ENCODE measurements at regions not wholly inside any gene's neighbourhood (a gene's known extent, or its start where the extent isn't known, plus 50 kb on each side); places are given as distances from the start of the nearest gene placed in this dataset.

DNA sequence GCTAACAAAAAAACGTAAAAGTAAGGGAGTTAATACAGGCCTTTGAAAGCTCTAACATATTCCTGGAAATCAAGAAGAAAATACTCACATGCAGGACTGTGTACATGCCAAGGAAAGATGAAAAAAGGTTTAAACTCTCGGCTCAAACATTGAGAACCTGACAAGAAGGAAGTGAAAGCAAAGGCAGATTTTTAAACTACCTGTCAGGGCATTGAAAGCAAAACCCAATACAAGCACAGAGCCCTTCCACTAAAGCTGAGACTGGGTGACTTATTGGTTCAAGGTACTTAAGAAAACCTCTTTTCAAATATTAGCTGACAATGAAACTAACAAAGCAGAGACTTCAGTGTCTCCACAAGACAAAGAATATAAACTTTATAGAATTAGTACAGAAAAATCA lies 313.0 kb upstream of the GRID2 start:
- Histone ChIP-seq H2AFZ (ENCODE audit: insufficient read depth, low read depth, low read length, poor library complexity, severe bottlenecking) (no peak overlapping the region), H3K79me2 (ENCODE audit: insufficient read depth, low read length) (no peaks in the 10 kb centered on the region), H3K4me3 (replicated peaks in 1 of 3; ENCODE audit: low read depth in 2 of 3, low read length in 3 of 3) (no peak overlapping the region), H3K27ac (ENCODE audit: low read depth in 1 of 2, low read length in 2 of 2) (no peak overlapping the region), H3K27me3 (ENCODE audit: control insufficient read depth in 2 of 2, insufficient read depth in 2 of 2, low read length in 2 of 2) (no peaks in the 10 kb centered on the region), H4K20me1 (ENCODE audit: insufficient read depth, low read length) (no peaks in the 10 kb centered on the region), H3K9ac (ENCODE audit: insufficient read depth, low read length, poor library complexity, severe bottlenecking) (no peak overlapping the region), H3K4me2 (replicated peaks; ENCODE audit: extremely low read depth, low read length, poor library complexity, severe bottlenecking) (no peak overlapping the region), H3K4me1 (ENCODE audit: control insufficient read depth in 1 of 2, insufficient read depth in 2 of 2, low read length in 2 of 2) (no peaks in the 10 kb centered on the region), H3K9me3 (replicated peaks in 1 of 2; ENCODE audit: control insufficient read depth in 1 of 2, insufficient read depth in 1 of 2, low read length in 2 of 2) (peaks cover 0 to 7% of the 10 kb centered on the region in 2 donors), H3K36me3 (replicated peaks in 1 of 2; ENCODE audit: control insufficient read depth in 1 of 2, insufficient read depth in 2 of 2, low read length in 2 of 2) (no peaks in the 10 kb centered on the region)
- Mint-ChIP-seq H3K4me1 (no peaks in the 10 kb centered on the region), H3K4me3 (no peak overlapping the region), H3K9me3 (peaks cover 0 to 3% (median 2%) of the 10 kb centered on the region in 7 donors), H3K27ac (no peak overlapping the region), H3K36me3 (no peaks in the 10 kb centered on the region), H3K27me3 (ENCODE audit: low read depth in 3 of 3) (peaks cover 0 to 4% (median 0%) of the 10 kb centered on the region in 3 donors)
- intact Hi-C loops (cut with micrococcal nuclease): no loop called here
- no CpG with 5 or more reads among the region's 2 CpGs for WGBS (ENCODE audit: insufficient coverage)
- TF ChIP-seq, protein P1, sequence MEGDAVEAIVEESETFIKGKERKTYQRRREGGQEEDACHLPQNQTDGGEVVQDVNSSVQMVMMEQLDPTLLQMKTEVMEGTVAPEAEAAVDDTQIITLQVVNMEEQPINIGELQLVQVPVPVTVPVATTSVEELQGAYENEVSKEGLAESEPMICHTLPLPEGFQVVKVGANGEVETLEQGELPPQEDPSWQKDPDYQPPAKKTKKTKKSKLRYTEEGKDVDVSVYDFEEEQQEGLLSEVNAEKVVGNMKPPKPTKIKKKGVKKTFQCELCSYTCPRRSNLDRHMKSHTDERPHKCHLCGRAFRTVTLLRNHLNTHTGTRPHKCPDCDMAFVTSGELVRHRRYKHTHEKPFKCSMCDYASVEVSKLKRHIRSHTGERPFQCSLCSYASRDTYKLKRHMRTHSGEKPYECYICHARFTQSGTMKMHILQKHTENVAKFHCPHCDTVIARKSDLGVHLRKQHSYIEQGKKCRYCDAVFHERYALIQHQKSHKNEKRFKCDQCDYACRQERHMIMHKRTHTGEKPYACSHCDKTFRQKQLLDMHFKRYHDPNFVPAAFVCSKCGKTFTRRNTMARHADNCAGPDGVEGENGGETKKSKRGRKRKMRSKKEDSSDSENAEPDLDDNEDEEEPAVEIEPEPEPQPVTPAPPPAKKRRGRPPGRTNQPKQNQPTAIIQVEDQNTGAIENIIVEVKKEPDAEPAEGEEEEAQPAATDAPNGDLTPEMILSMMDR (IDR thresholded peaks at IDR 0.05): no peak
- no peak for DNase-seq

DNA sequence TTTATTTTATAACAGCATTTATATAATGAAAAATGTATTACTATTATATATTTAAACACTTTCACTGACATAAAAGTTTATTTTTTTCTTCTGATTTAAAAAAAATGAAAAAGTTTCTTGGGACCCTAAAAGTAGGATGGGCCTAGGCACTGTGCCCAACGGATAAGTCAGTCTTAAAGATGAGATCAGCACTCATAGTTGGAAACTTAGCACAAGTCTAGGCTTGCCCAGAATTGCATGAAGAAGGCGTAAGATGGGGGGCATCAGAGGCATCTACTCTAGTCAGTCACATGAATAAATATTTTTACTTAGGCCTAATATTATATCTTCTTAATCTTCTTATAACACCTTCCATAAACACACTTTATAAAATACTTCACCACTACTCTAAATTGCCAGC lies 306.7 kb upstream of the GRID2 start:
- peaks cover 0 to 9% (median 2%) of the 10 kb centered on the region in 7 donors for H3K9me3 Mint-ChIP-seq
- 63% methylated on average over 1 of the region's 2 CpGs for WGBS (ENCODE audit: insufficient coverage)
- H3K4me1 ChIP-seq (ENCODE audit: control insufficient read depth in 1 of 2, insufficient read depth in 2 of 2, low read length in 2 of 2): no peaks in the 10 kb centered on the region

More for the DNA sequence above, 306.7 kb upstream of the GRID2 start:
- Histone ChIP-seq H2AFZ (ENCODE audit: insufficient read depth, low read depth, low read length, poor library complexity, severe bottlenecking) (no peak overlapping the region), H3K27ac (ENCODE audit: low read depth in 1 of 2, low read length in 2 of 2) (no peak overlapping the region), H4K20me1 (ENCODE audit: insufficient read depth, low read length) (no peaks in the 10 kb centered on the region), H3K79me2 (ENCODE audit: insufficient read depth, low read length) (no peaks in the 10 kb centered on the region), H3K9ac (ENCODE audit: insufficient read depth, low read length, poor library complexity, severe bottlenecking) (no peak overlapping the region), H3K27me3 (ENCODE audit: control insufficient read depth in 2 of 2, insufficient read depth in 2 of 2, low read length in 2 of 2) (no peaks in the 10 kb centered on the region), H3K36me3 (replicated peaks in 1 of 2; ENCODE audit: control insufficient read depth in 1 of 2, insufficient read depth in 2 of 2, low read length in 2 of 2) (no peaks in the 10 kb centered on the region), H3K9me3 (replicated peaks in 1 of 2; ENCODE audit: control insufficient read depth in 1 of 2, insufficient read depth in 1 of 2, low read length in 2 of 2) (peaks cover 4 to 12% of the 10 kb centered on the region in 2 donors), H3K4me3 (replicated peaks in 1 of 3; ENCODE audit: low read depth in 2 of 3, low read length in 3 of 3) (no peak overlapping the region), H3K4me2 (replicated peaks; ENCODE audit: extremely low read depth, low read length, poor library complexity, severe bottlenecking) (no peak overlapping the region)
- DNase-seq: no peak
- TF ChIP-seq, protein P1 (IDR thresholded peaks at IDR 0.05): no peak
- Mint-ChIP-seq H3K4me3 (no peak overlapping the region), H3K4me1 (no peaks in the 10 kb centered on the region), H3K27ac (no peak overlapping the region), H3K36me3 (no peaks in the 10 kb centered on the region), H3K27me3 (ENCODE audit: low read depth in 3 of 3) (no peaks in the 10 kb centered on the region)
- intact Hi-C loops (cut with micrococcal nuclease): no loop called here
